Spleen (tissue), 7 donors: ENCODE measurements at regions not wholly inside any gene's neighbourhood (a gene's known extent, or its start where the extent isn't known, plus 50 kb on each side); places are given as distances from the start of the nearest gene placed in this dataset.

ENCODE experiments used
- POLR2A ChIP-seq, 3 donors: fragments of 450-650 bp; IDR thresholded peaks; one replicate each; pipeline ENCODE4 v1.5.1; 2017; ENCODE audit warnings: antibody characterized with exemption in 3 of 3, mild to moderate bottlenecking in 1 of 3
- POLR2AphosphoS5 ChIP-seq, 3 donors: sonication (generic); formaldehyde crosslinking; IDR thresholded peaks; one replicate each; pipeline ENCODE4 v1.5.1; 2017; ENCODE audit warnings: antibody characterized with exemption in 3 of 3
- TF ChIP-seq, protein P1 (sequence below), 11 experiments: fragments of 200-600 bp in 7 of 11; fragments of 450-650 bp in 4 of 11; sonication (generic) in 4 of 11; IDR thresholded peaks in 8 of 11; conservative IDR thresholded peaks in 3 of 11; 1 replicate in 7 of 11; 2 replicates in 4 of 11; pipeline versions ENCODE4 v1.4.0 to v1.8.0; 2016 to 2021; ENCODE audit warnings: antibody characterized with exemption in 11 of 11, inconsistent platforms in 4 of 11, mild to moderate bottlenecking in 1 of 11
- donor health status: DM: no; HTN: no; CAD: no; lungs with moderate emphysema.
- donor health status: DM: no; HTN: no; CAD: no.
- donor health status: DM: no; HTN: no; CAD: no.

DNA sequence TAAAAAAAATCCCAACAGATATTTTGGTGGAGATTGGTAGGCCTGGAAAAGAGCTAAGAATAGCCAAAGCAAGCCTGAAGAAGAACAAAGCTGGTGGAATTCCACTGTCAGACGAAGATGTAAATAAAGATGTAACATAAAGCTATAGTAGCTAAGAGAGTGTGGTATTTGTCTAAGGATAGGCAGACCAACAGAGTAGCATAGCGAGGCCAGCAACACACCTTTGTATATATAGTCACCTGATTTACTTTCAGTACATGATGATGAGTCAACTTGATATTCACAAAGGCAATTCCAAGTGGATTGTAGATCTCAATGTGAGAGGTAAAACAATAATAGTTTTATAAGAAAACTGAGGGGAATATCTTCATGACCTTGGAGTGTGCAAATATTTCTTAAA, 53.6 kb upstream of the SYN2 start:
- TF ChIP-seq POLR2A (IDR thresholded peaks at IDR 0.05): no peak
- TF ChIP-seq, protein P1, sequence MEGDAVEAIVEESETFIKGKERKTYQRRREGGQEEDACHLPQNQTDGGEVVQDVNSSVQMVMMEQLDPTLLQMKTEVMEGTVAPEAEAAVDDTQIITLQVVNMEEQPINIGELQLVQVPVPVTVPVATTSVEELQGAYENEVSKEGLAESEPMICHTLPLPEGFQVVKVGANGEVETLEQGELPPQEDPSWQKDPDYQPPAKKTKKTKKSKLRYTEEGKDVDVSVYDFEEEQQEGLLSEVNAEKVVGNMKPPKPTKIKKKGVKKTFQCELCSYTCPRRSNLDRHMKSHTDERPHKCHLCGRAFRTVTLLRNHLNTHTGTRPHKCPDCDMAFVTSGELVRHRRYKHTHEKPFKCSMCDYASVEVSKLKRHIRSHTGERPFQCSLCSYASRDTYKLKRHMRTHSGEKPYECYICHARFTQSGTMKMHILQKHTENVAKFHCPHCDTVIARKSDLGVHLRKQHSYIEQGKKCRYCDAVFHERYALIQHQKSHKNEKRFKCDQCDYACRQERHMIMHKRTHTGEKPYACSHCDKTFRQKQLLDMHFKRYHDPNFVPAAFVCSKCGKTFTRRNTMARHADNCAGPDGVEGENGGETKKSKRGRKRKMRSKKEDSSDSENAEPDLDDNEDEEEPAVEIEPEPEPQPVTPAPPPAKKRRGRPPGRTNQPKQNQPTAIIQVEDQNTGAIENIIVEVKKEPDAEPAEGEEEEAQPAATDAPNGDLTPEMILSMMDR (IDR thresholded peaks at IDR 0.05 in 8 of 11, conservative IDR thresholded peaks at IDR 0.05 in 3 of 11): no peak
- no peak for TF ChIP-seq POLR2AphosphoS5 (IDR thresholded peaks at IDR 0.05)
